H9 (cell line): ENCODE measurements at regions not wholly inside any gene's neighbourhood (a gene's known extent, or its start where the extent isn't known, plus 50 kb on each side); places are given as distances from the start of the nearest gene placed in this dataset.

Experiments used
- DNase-seq: peaks from one replicate; pipeline ENCODE4 v3.0.0-alpha.2; 2017
- H2AFZ ChIP-seq: one replicate; pipeline ENCODE4 v1.6.1; 2013; ENCODE audit warnings: mild to moderate bottlenecking, low read length, control low read depth, moderate library complexity
- H2AK5ac ChIP-seq: 2 replicates; pipeline ENCODE4 v1.6.1; 2013; ENCODE audit warnings: low read length, control low read depth, mixed read lengths; ENCODE audit not compliant: insufficient read length
- H2BK120ac ChIP-seq: one replicate; pipeline ENCODE4 v1.6.1; 2013; ENCODE audit warnings: low read depth, mild to moderate bottlenecking, low read length, control low read depth, inconsistent platforms; ENCODE audit not compliant: poor library complexity, severe bottlenecking
- H2BK12ac ChIP-seq: 2 replicates; pipeline ENCODE4 v1.6.1; 2013; ENCODE audit warnings: low read length, control low read depth, mixed read lengths, low read depth; ENCODE audit not compliant: insufficient read length
- H2BK15ac ChIP-seq: 2 replicates; pipeline ENCODE4 v1.6.1; 2013; ENCODE audit warnings: low read depth, low read length, control low read depth
- H2BK20ac ChIP-seq: one replicate; pipeline ENCODE4 v1.6.1; 2013; ENCODE audit warnings: low read depth, mild to moderate bottlenecking, low read length, control low read depth, inconsistent platforms; ENCODE audit not compliant: poor library complexity, severe bottlenecking
- H2BK5ac ChIP-seq: 2 replicates; pipeline ENCODE4 v1.6.1; 2013; ENCODE audit warnings: low read length, control low read depth, mixed read lengths; ENCODE audit not compliant: insufficient read length
- H3K14ac ChIP-seq: 2 replicates; pipeline ENCODE4 v1.6.1; 2013; ENCODE audit warnings: low read length, control low read depth; ENCODE audit not compliant: insufficient read depth
- H3K18ac ChIP-seq: 2 replicates; pipeline ENCODE4 v1.6.1; 2013; ENCODE audit warnings: low read depth, mild to moderate bottlenecking, mixed read lengths, low read length, control low read depth; ENCODE audit not compliant: insufficient read length
- H3K23ac ChIP-seq: 2 replicates; pipeline ENCODE4 v1.6.1; 2013; ENCODE audit warnings: low read length, control low read depth, mixed read lengths, low read depth; ENCODE audit not compliant: insufficient read length
- H3K23me2 ChIP-seq: 2 replicates; pipeline ENCODE4 v1.6.1; 2013; ENCODE audit warnings: low read depth, mild to moderate bottlenecking, mixed read lengths, low read length, control low read depth; ENCODE audit not compliant: insufficient read length, poor library complexity, severe bottlenecking
- H3K27ac ChIP-seq: 2 replicates; pipeline ENCODE4 v1.5.1; 2013; ENCODE audit warnings: low read length, control low read depth, mixed read lengths, low read depth; ENCODE audit not compliant: insufficient read length
- H3K27me3 ChIP-seq: 2 replicates; pipeline ENCODE4 v1.6.1; 2013; ENCODE audit warnings: low read length, control low read depth, inconsistent platforms; ENCODE audit not compliant: insufficient read depth
- H3K4ac ChIP-seq: 2 replicates; pipeline ENCODE4 v1.6.1; 2013; ENCODE audit warnings: low read depth, mild to moderate bottlenecking, control low read depth, inconsistent platforms, low read length, moderate library complexity
- H3K4me1 ChIP-seq: 2 replicates; pipeline ENCODE4 v1.6.1; 2013; ENCODE audit warnings: low read length, control low read depth, inconsistent platforms; ENCODE audit not compliant: insufficient read depth
- H3K4me2 ChIP-seq: 2 replicates; pipeline ENCODE4 v1.6.1; 2013; ENCODE audit warnings: low read length, control low read depth, mixed read lengths; ENCODE audit not compliant: insufficient read length, insufficient read depth
- H3K56ac ChIP-seq: 2 replicates; pipeline ENCODE4 v1.6.1; 2013; ENCODE audit warnings: low read depth, mild to moderate bottlenecking, mixed read lengths, low read length, control low read depth; ENCODE audit not compliant: insufficient read length
- H3K79me1 ChIP-seq: 2 replicates; pipeline ENCODE4 v1.6.1; 2013; ENCODE audit warnings: low read depth, mild to moderate bottlenecking, moderate library complexity, low read length, control low read depth, inconsistent platforms; ENCODE audit not compliant: insufficient read depth, poor library complexity, severe bottlenecking
- H3K79me2 ChIP-seq: 2 replicates; pipeline ENCODE4 v1.6.1; 2013; ENCODE audit warnings: low read length, control low read depth, inconsistent platforms; ENCODE audit not compliant: insufficient read depth
- H3K9ac ChIP-seq: 2 replicates; pipeline ENCODE4 v1.6.1; 2013; ENCODE audit warnings: low read length, control low read depth, mixed read lengths; ENCODE audit not compliant: insufficient read length; ENCODE audit errors: extremely low read depth
- H3K9me3 ChIP-seq: one replicate; pipeline ENCODE4 v1.6.1; 2013; ENCODE audit warnings: low read depth, low read length, inconsistent platforms; ENCODE audit not compliant: control insufficient read depth
- H3T11ph ChIP-seq: one replicate; pipeline ENCODE4 v1.6.1; 2013; ENCODE audit warnings: mild to moderate bottlenecking, low read length, control low read depth, inconsistent platforms
- H4K20me1 ChIP-seq: one replicate; pipeline ENCODE4 v1.6.1; 2013; ENCODE audit not compliant: control insufficient read depth, insufficient read length, insufficient read depth
- H4K5ac ChIP-seq: 2 replicates; pipeline ENCODE4 v1.6.1; 2013; ENCODE audit warnings: low read depth, mild to moderate bottlenecking, mixed read lengths, low read length, control low read depth; ENCODE audit not compliant: insufficient read length
- H4K8ac ChIP-seq: replicated peaks from 2 replicates; pipeline ENCODE4 v1.6.1; 2013; ENCODE audit warnings: low read length, control low read depth, mixed read lengths, low read depth; ENCODE audit not compliant: insufficient read length
- H4K91ac ChIP-seq: 2 replicates; pipeline ENCODE4 v1.6.1; 2013; ENCODE audit warnings: low read depth, mild to moderate bottlenecking, moderate library complexity, mixed read lengths, low read length, control low read depth; ENCODE audit not compliant: insufficient read length
- H3K27ac Mint-ChIP-seq, 3 experiments: 2 replicates in 2 of 3; 3 replicates in 1 of 3; pipeline ENCODE4 v1.8.0; 2020 to 2021; ENCODE audit warnings: mixed read lengths in 3 of 3, mild to moderate bottlenecking in 1 of 3, moderate library complexity in 1 of 3
- H3K27me3 Mint-ChIP-seq: 2 replicates; pipeline ENCODE4 v1.8.0; 2021; ENCODE audit warnings: low read depth, mild to moderate bottlenecking, moderate library complexity, mixed read lengths
- H3K36me3 Mint-ChIP-seq, 3 experiments: 2 replicates in 2 of 3; 3 replicates in 1 of 3; pipeline ENCODE4 v1.8.0; 2020 to 2021; ENCODE audit warnings: low read depth in 3 of 3, mixed read lengths in 3 of 3; ENCODE audit not compliant: insufficient read depth in 1 of 3
- H3K4me1 Mint-ChIP-seq, 2 experiments: 2 replicates each; pipeline ENCODE4 v1.8.0; 2020; ENCODE audit warnings: mixed read lengths in 2 of 2
- H3K4me3 Mint-ChIP-seq, 2 experiments: 2 replicates in 1 of 2; 3 replicates in 1 of 2; pipeline ENCODE4 v1.8.0; 2020 to 2021; ENCODE audit warnings: mild to moderate bottlenecking in 2 of 2, mixed read lengths in 2 of 2, moderate library complexity in 1 of 2
- H3K9me3 Mint-ChIP-seq, 2 experiments: 2 replicates in 1 of 2; 3 replicates in 1 of 2; pipeline ENCODE4 v1.8.0; 2020; ENCODE audit warnings: mild to moderate bottlenecking in 2 of 2, mixed read lengths in 2 of 2, moderate library complexity in 1 of 2
- CTCF ChIP-seq: fragments of 200-600 bp; sonication (generic); conservative IDR thresholded peaks from 3 replicates; pipeline ENCODE4 v1.8.0; 2021; ENCODE audit warnings: antibody characterized with exemption, mild to moderate bottlenecking
- WGBS: extraction: QIAGEN DNeasy Blood & Tissue Kit; methylation state at CpG from one replicate; pipeline ENCODE4 v1.1.7; 2013; ENCODE audit warnings: missing lambda C conversion rate, low lambda C conversion rate, mixed read lengths; ENCODE audit not compliant: insufficient read length; ENCODE audit errors: extremely low coverage; 5-methylcytosine and 5-hydroxymethylcytosine counted together

DNA sequence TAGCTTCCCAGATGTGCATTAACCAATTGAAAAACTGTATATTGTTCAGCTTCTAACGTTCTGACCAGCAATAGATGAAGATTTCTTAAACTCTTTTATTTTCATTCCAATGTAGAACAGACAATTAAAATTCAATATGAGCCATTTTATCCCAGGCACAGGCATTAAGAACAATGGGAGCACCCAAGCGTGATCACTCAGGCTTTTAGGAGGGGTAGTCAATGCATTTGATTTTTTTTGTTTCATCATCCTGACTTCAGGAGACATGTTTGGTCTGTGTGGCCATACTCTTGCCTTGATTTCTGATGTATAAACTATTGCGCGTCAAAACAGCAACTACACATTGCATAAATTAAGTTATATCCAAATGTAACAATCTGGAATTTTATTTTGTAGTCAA lies 653.0 kb upstream of the RORB start:
- H3K56ac ChIP-seq = no peak overlapping the region
- H3K18ac ChIP-seq = no peak overlapping the region
- H4K8ac ChIP-seq = no peak overlapping the region
- no peaks in the 10 kb centered on the region for H4K20me1 ChIP-seq
- peaks cover 5% of the 10 kb centered on the region; the same call in 1 of the 2 replicates for H3K4me1 ChIP-seq
- no peak overlapping the region for H4K91ac ChIP-seq
- H3K9me3 Mint-ChIP-seq = peaks cover 0 to 3% of the 10 kb centered on the region in 2 experiments; a peak in 3 of 5 replicates
- H3K4me2 ChIP-seq = no peak overlapping the region
- H3K23me2 ChIP-seq = no peaks in the 10 kb centered on the region
- H2BK12ac ChIP-seq = no peak overlapping the region
- H3K4me3 Mint-ChIP-seq = no peak overlapping the region
- no peak overlapping the region for H4K5ac ChIP-seq
- H3K27ac Mint-ChIP-seq = no peak overlapping the region
- WGBS = no CpG with 5 or more reads among the region's 4 CpGs
- H3K9ac ChIP-seq = no peak overlapping the region
- no peak overlapping the region for H3K23ac ChIP-seq
- no peaks in the 10 kb centered on the region for H3K79me2 ChIP-seq
- H3K27ac ChIP-seq = no peak overlapping the region
- no peak for TF ChIP-seq CTCF
- no peak overlapping the region for H2AK5ac ChIP-seq
- H2BK15ac ChIP-seq = no peak overlapping the region
- H3K79me1 ChIP-seq = no peaks in the 10 kb centered on the region
- no peaks in the 10 kb centered on the region for H3K9me3 ChIP-seq
- H3K27me3 ChIP-seq = no peaks in the 10 kb centered on the region
- DNase-seq = no peak
- H3K14ac ChIP-seq = no peak overlapping the region
- H2AFZ ChIP-seq = no peak overlapping the region
- H3K4me1 Mint-ChIP-seq = peaks cover 47 to 50% of the 10 kb centered on the region in 2 experiments
- H3K27me3 Mint-ChIP-seq = no peaks in the 10 kb centered on the region
- H3T11ph ChIP-seq = no peak overlapping the region
- H3K4ac ChIP-seq = no peak overlapping the region
- H2BK20ac ChIP-seq = no peak overlapping the region
- no peak overlapping the region for H2BK5ac ChIP-seq
- H2BK120ac ChIP-seq = no peak overlapping the region
- peaks cover 0 to 8% (median 4%) of the 10 kb centered on the region in 3 experiments; a peak in 4 of 7 replicates for H3K36me3 Mint-ChIP-seq
